K562 (cell line): ENCODE measurements at regions not wholly inside any gene's neighbourhood (a gene's known extent, or its start where the extent isn't known, plus 50 kb on each side); places are given as distances from the start of the nearest gene placed in this dataset.

Experiments
- ATF7 ChIP-seq: fragments of 450-650 bp; IDR thresholded peaks from 2 replicates; pipeline ENCODE4 v1.7.1; 2014; ENCODE audit warnings: mild to moderate bottlenecking, moderate library complexity
- CBX2 ChIP-seq: fragments of 200-600 bp; sonication (generic); IDR thresholded peaks from one replicate; pipeline ENCODE4 v1.6.1; 2012; ENCODE audit warnings: mild to moderate bottlenecking, low read length, inconsistent platforms; ENCODE audit not compliant: insufficient read depth, poor library complexity, severe bottlenecking
- DIDO1 ChIP-seq: fragments of 450-650 bp; IDR thresholded peaks from 2 replicates; pipeline ENCODE4 v1.6.1; 2016; ENCODE audit warnings: low read depth, missing biosample characterization, missing genetic modification characterization
- FOXM1 ChIP-seq, 2 experiments: fragments of 450-650 bp in 1 of 2; sonication (generic) in 1 of 2; formaldehyde crosslinking in 1 of 2; IDR thresholded peaks; 2 replicates each; pipeline versions ENCODE4 v1.6.1 to v1.9.0; 2017 to 2022; ENCODE audit warnings: low read depth in 2 of 2, mild to moderate bottlenecking in 2 of 2, missing genetic modification reagents in 1 of 2, moderate library complexity in 1 of 2
- HDAC6 ChIP-seq: IDR thresholded peaks from 2 replicates; pipeline ENCODE4 v1.6.1; 2012; ENCODE audit warnings: low read depth, mild to moderate bottlenecking, control low read depth, inconsistent platforms, low read length, moderate library complexity
- HMBOX1 ChIP-seq: sonication (generic); IDR thresholded peaks from 2 replicates; pipeline ENCODE4 v1.6.1; 2016
- MEIS2 ChIP-seq: fragments of 450-650 bp; IDR thresholded peaks from 2 replicates; pipeline ENCODE4 v1.6.1; 2014; ENCODE audit warnings: mild to moderate bottlenecking; ENCODE audit not compliant: partially characterized antibody
- MYC ChIP-seq, 2 experiments: fragments of 250-450 bp in 1 of 2; sonication (Bioruptor Pico) in 1 of 2; IDR thresholded peaks; 2 replicates each; pipeline versions ENCODE4 v1.5.1 to v1.6.1; 2012 to 2021; ENCODE audit warnings: low read depth in 2 of 2, borderline replicate concordance in 1 of 2, improper control_type of control experiment in 1 of 2, low read length in 1 of 2, mild to moderate bottlenecking in 1 of 2, moderate library complexity in 1 of 2
- NCOA2 ChIP-seq, 2 experiments: fragments of 450-650 bp; IDR thresholded peaks; 2 replicates each; pipeline ENCODE4 v1.6.1; 2018; ENCODE audit warnings: mild to moderate bottlenecking in 2 of 2, moderate library complexity in 1 of 2; ENCODE audit not compliant: partially characterized antibody in 2 of 2
- NFIC ChIP-seq: fragments of 450-650 bp; IDR thresholded peaks from 2 replicates; pipeline ENCODE4 v1.6.1; 2017; ENCODE audit warnings: mild to moderate bottlenecking, inconsistent platforms
- PCBP2 ChIP-seq: fragments of 200-400 bp; formaldehyde crosslinking; IDR thresholded peaks from 2 replicates; pipeline ENCODE4 v1.6.1; 2018; ENCODE audit warnings: low read length, low read depth, mild to moderate bottlenecking, moderate library complexity; ENCODE audit not compliant: poor library complexity, severe bottlenecking
- PKNOX1 ChIP-seq: fragments of 450-650 bp; IDR thresholded peaks from 2 replicates; pipeline ENCODE4 v1.6.1; 2016
- PRMT5 ChIP-seq: sonication (generic); formaldehyde crosslinking; IDR thresholded peaks from 2 replicates; pipeline ENCODE4 v1.5.0; 2020; ENCODE audit warnings: missing genetic modification reagents
- SNAPC5 ChIP-seq: fragments of 250-450 bp; sonication (Bioruptor Pico); IDR thresholded peaks from 2 replicates; pipeline ENCODE4 v1.8.0; 2021; ENCODE audit warnings: moderate library complexity, mild to moderate bottlenecking, inconsistent platforms
- SUPT5H ChIP-seq: fragments of 450-650 bp; IDR thresholded peaks from 2 replicates; pipeline ENCODE4 v1.6.1; 2016
- ZEB2 ChIP-seq: fragments of 450-650 bp; IDR thresholded peaks from 2 replicates; pipeline ENCODE4 v1.6.1; 2016
- ZMIZ1 ChIP-seq, 2 experiments: fragments of 150-350 bp in 1 of 2; IDR thresholded peaks; 2 replicates each; pipeline ENCODE4 v1.6.1; 2012 to 2016; ENCODE audit warnings: low read depth in 2 of 2, low read length in 2 of 2, mild to moderate bottlenecking in 1 of 2, moderate library complexity in 1 of 2
- ZNF398 ChIP-seq: fragments of 250-450 bp; sonication (Bioruptor Pico); IDR thresholded peaks from 2 replicates; pipeline ENCODE4 v1.8.0; 2021; ENCODE audit warnings: moderate library complexity, mild to moderate bottlenecking, inconsistent platforms
- ZNF699 ChIP-seq: fragments of 250-450 bp; sonication (Bioruptor Pico); IDR thresholded peaks from 2 replicates; pipeline ENCODE4 v1.8.0; 2021; ENCODE audit warnings: mild to moderate bottlenecking, moderate library complexity; ENCODE audit not compliant: insufficient replicate concordance

GRCh38 chr3:72169561-72170472, 384.9 kb upstream of the PROK2 start (continued):
- no peak for TF ChIP-seq ZNF398 (CRISPR knock-in tag)
- peak; percentile 68 for TF ChIP-seq ATF7
- TF ChIP-seq CBX2: no peak
- TF ChIP-seq MEIS2: peak; percentile 75
- TF ChIP-seq PCBP2: no peak
- peak; percentile 60; the same call in 1 of the 2 replicates for TF ChIP-seq PKNOX1
- no peak for TF ChIP-seq ZNF699 (CRISPR knock-in tag)
- TF ChIP-seq ZMIZ1 (IDR thresholded peaks at IDR 0.05; ENCODE audit: low read depth in 2 of 2, low read length in 2 of 2): peak in 1 of 2 experiments; percentile 80; a peak in 2 of 4 replicates
- no peak for TF ChIP-seq DIDO1 (tag)
- no peak for TF ChIP-seq PRMT5 (CRISPR knock-in tag)
- peak; percentile 22; the same call in 1 of the 2 replicates for TF ChIP-seq MYC (IDR thresholded peaks at IDR 0.05; ENCODE audit: low read depth, low read length)
- no peak for TF ChIP-seq MYC (CRISPR knock-in tag; IDR thresholded peaks at IDR 0.05; ENCODE audit: borderline replicate concordance, low read depth)
- no peak for TF ChIP-seq SUPT5H
- TF ChIP-seq NFIC: peak; percentile 79
- no peak for TF ChIP-seq HDAC6
- peak; percentile 95 for TF ChIP-seq HMBOX1
- peak; percentile 71; the same call in 1 of the 2 replicates for TF ChIP-seq ZEB2
- TF ChIP-seq NCOA2 (IDR thresholded peaks at IDR 0.05; ENCODE audit: partially characterized antibody in 2 of 2): no peak
- TF ChIP-seq SNAPC5 (CRISPR knock-in tag): no peak
- peak; percentile 52; the same call in 1 of the 2 replicates for TF ChIP-seq FOXM1 (IDR thresholded peaks at IDR 0.05; ENCODE audit: low read depth)
- TF ChIP-seq FOXM1 (CRISPR knock-in tag; IDR thresholded peaks at IDR 0.05; ENCODE audit: low read depth): no peak
